Ureter (tissue), 1 donor: ENCODE measurements at regions not wholly inside any gene's neighbourhood (a gene's known extent, or its start where the extent isn't known, plus 50 kb on each side); places are given as distances from the start of the nearest gene placed in this dataset.

Experiments
- DNase-seq: peaks from one replicate; pipeline ENCODE4 v3.0.0-alpha.2; 2020; ENCODE audit warnings: low spot score
- donor health status: DM: yes; HTN: yes; CAD: no.

- peak; percentile 44 for DNase-seq
Measured at GRCh38 chr17:77321649-77322513, 181.1 kb downstream of the SEC14L1 start.

- peak; percentile 88 for DNase-seq
Measured at GRCh38 chr17:77322514-77323412, 182.0 kb downstream of the SEC14L1 start.

GRCh38 chr17:77323413-77324171 is 182.8 kb downstream of the SEC14L1 start:
- peak; percentile 58 for DNase-seq

GRCh38 chr17:77324227-77324626 is 183.5 kb downstream of the SEC14L1 start:
- DNase-seq = peak; percentile 40

GRCh38 chr17:77325577-77326075 is 184.9 kb downstream of the SEC14L1 start:
- peak; percentile 43 for DNase-seq

GRCh38 chr17:77326076-77326591 is 185.4 kb downstream of the SEC14L1 start:
- DNase-seq = peak; percentile 46

- DNase-seq = peak; percentile 31
Measured at GRCh38 chr17:77326636-77327035, 185.9 kb downstream of the SEC14L1 start.

- peak; percentile 42 for DNase-seq
Measured at GRCh38 chr17:77327181-77327565, 186.4 kb downstream of the SEC14L1 start.

GRCh38 chr17:77327566-77328464 is 187.0 kb downstream of the SEC14L1 start:
- peak; percentile 42 for DNase-seq

- peak; percentile 41 for DNase-seq
Measured at GRCh38 chr17:77328823-77329740, 188.3 kb downstream of the SEC14L1 start.

GRCh38 chr17:77329741-77330531 is 189.2 kb downstream of the SEC14L1 start:
- DNase-seq = peak; percentile 42

GRCh38 chr17:77330602-77331081 is 189.9 kb downstream of the SEC14L1 start:
- peak; percentile 39 for DNase-seq

- DNase-seq = peak; percentile 95
Measured at GRCh38 chr17:77331301-77331864, 190.6 kb downstream of the SEC14L1 start.

- peak; percentile 40 for DNase-seq
Measured at GRCh38 chr17:77332034-77332971, 191.5 kb downstream of the SEC14L1 start.

GRCh38 chr17:77332981-77333685 is 192.4 kb downstream of the SEC14L1 start:
- DNase-seq = peak; percentile 43

- DNase-seq = no peak
Measured at GRCh38 chr17:77337150-77337549, 196.4 kb downstream of the SEC14L1 start.
